WTC11 (cell line): ENCODE measurements at regions not wholly inside any gene's neighbourhood (a gene's known extent, or its start where the extent isn't known, plus 50 kb on each side); places are given as distances from the start of the nearest gene placed in this dataset.

Source experiments
- ATAC-seq: fragments of 200-7000 bp; cut with Tn5 transposase; 2 replicates; pipeline ENCODE4 v1.10.0; 2021; ENCODE audit warnings: mild to moderate bottlenecking, moderate library complexity
- CTCF ChIA-PET: fragments of 300-600 bp; sonication (Branson Sonifier 250); formaldehyde crosslinking; loops from one replicate; lab custom pipeline; 2021; ENCODE audit warnings: antibody characterized with exemption; lab: Charles Lee
- POLR2A ChIA-PET: fragments of 350-600 bp; sonication (Branson Sonifier 250); formaldehyde crosslinking; loops from one replicate; lab custom pipeline; 2021; ENCODE audit warnings: antibody characterized with exemption; lab: Charles Lee
- DNase-seq: peaks from one replicate; pipeline ENCODE4 v3.0.0; 2021; ENCODE audit warnings: low spot score
- H3K27ac Mint-ChIP-seq: 2 replicates; pipeline ENCODE4 v1.8.0; 2021; ENCODE audit warnings: mixed read lengths
- H3K27me3 Mint-ChIP-seq: 2 replicates; pipeline ENCODE4 v1.8.0; 2021; ENCODE audit warnings: low read depth, mild to moderate bottlenecking, moderate library complexity, mixed read lengths
- H3K36me3 Mint-ChIP-seq: 2 replicates; pipeline ENCODE4 v1.8.0; 2021; ENCODE audit warnings: mixed read lengths
- H3K4me1 Mint-ChIP-seq: 2 replicates; pipeline ENCODE4 v1.8.0; 2022; ENCODE audit warnings: mixed read lengths
- H3K4me3 Mint-ChIP-seq: 2 replicates; pipeline ENCODE4 v1.8.0; 2021; ENCODE audit warnings: mild to moderate bottlenecking, moderate library complexity, mixed read lengths
- H3K9me3 Mint-ChIP-seq: 2 replicates; pipeline ENCODE4 v1.8.0; 2021; ENCODE audit warnings: mixed read lengths
- EMX1 ChIP-seq: fragments of 250-450 bp; sonication (Bioruptor Pico); IDR thresholded peaks from 2 replicates; pipeline ENCODE4 v1.8.0; 2021; ENCODE audit warnings: mild to moderate bottlenecking
- GTF2I ChIP-seq: fragments of 250-450 bp; sonication (Bioruptor Pico); conservative IDR thresholded peaks from 2 replicates; pipeline ENCODE4 v1.4.0; 2021; ENCODE audit warnings: mild to moderate bottlenecking
- HMGA2 ChIP-seq: fragments of 250-450 bp; sonication (Bioruptor Pico); IDR thresholded peaks from 2 replicates; pipeline ENCODE4 v1.4.0; 2021; ENCODE audit warnings: mild to moderate bottlenecking, moderate library complexity
- IRF2 ChIP-seq: sonication (generic); formaldehyde crosslinking; IDR thresholded peaks from 2 replicates; pipeline ENCODE4 v1.8.0; 2022; ENCODE audit warnings: low read depth, missing genetic modification reagents, borderline replicate concordance
- KAT7 ChIP-seq: sonication (generic); formaldehyde crosslinking; IDR thresholded peaks from 2 replicates; pipeline ENCODE4 v1.8.1; 2023; ENCODE audit warnings: missing genetic modification reagents, mild to moderate bottlenecking, borderline replicate concordance
- MYBL2 ChIP-seq: sonication (generic); formaldehyde crosslinking; IDR thresholded peaks from 2 replicates; pipeline ENCODE4 v1.8.1; 2023; ENCODE audit warnings: mild to moderate bottlenecking, moderate library complexity, missing genetic modification reagents
- NR1H2 ChIP-seq: sonication (generic); formaldehyde crosslinking; IDR thresholded peaks from 2 replicates; pipeline ENCODE4 v1.9.0; 2021; ENCODE audit warnings: mild to moderate bottlenecking, moderate library complexity, missing genetic modification reagents
- NR2C2 ChIP-seq: sonication (generic); formaldehyde crosslinking; IDR thresholded peaks from 2 replicates; pipeline ENCODE4 v1.8.0; 2022; ENCODE audit warnings: mild to moderate bottlenecking, missing genetic modification reagents
- NR3C1 ChIP-seq: sonication (generic); formaldehyde crosslinking; conservative IDR thresholded peaks from 2 replicates; pipeline ENCODE4 v1.8.1; 2023; ENCODE audit warnings: low read depth, mild to moderate bottlenecking, missing genetic modification reagents
- RELA ChIP-seq: sonication (generic); formaldehyde crosslinking; IDR thresholded peaks from 2 replicates; pipeline ENCODE4 v1.8.1; 2022; ENCODE audit warnings: missing genetic modification reagents, mild to moderate bottlenecking, borderline replicate concordance
- TEAD1 ChIP-seq: sonication (generic); formaldehyde crosslinking; IDR thresholded peaks from 2 replicates; pipeline ENCODE4 v1.8.0; 2022; ENCODE audit warnings: mild to moderate bottlenecking, missing genetic modification reagents
- ZBTB21 ChIP-seq: sonication (generic); formaldehyde crosslinking; IDR thresholded peaks from 2 replicates; pipeline ENCODE4 v1.8.1; 2023; ENCODE audit warnings: mild to moderate bottlenecking, missing genetic modification reagents, borderline replicate concordance
- ZNF219 ChIP-seq: sonication (generic); formaldehyde crosslinking; IDR thresholded peaks from 2 replicates; pipeline ENCODE4 v1.8.0; 2023; ENCODE audit warnings: missing genetic modification reagents, mild to moderate bottlenecking, borderline replicate concordance
- TF ChIP-seq, protein P1 (sequence below): sonication (generic); formaldehyde crosslinking; IDR thresholded peaks from 2 replicates; pipeline ENCODE4 v1.8.0; 2023; ENCODE audit warnings: mild to moderate bottlenecking, missing genetic modification reagents
- TF ChIP-seq, protein P2 (sequence below): fragments of 250-450 bp; sonication (Bioruptor Pico); IDR thresholded peaks from 2 replicates; pipeline ENCODE4 v1.9.0; 2021; ENCODE audit warnings: moderate library complexity, mild to moderate bottlenecking, inconsistent platforms, borderline replicate concordance
- TF ChIP-seq, protein P3 (sequence below): sonication (generic); formaldehyde crosslinking; IDR thresholded peaks from 2 replicates; pipeline ENCODE4 v1.8.1; 2022; ENCODE audit warnings: mild to moderate bottlenecking, missing genetic modification reagents, moderate library complexity, borderline replicate concordance
- TF ChIP-seq, protein P4 (sequence below): sonication (generic); formaldehyde crosslinking; IDR thresholded peaks from 2 replicates; pipeline ENCODE4 v1.8.0; 2022; ENCODE audit warnings: missing genetic modification reagents
- TF ChIP-seq, protein P5 (sequence below): sonication (generic); formaldehyde crosslinking; IDR thresholded peaks from 2 replicates; pipeline ENCODE4 v1.8.1; 2023; ENCODE audit warnings: mild to moderate bottlenecking, missing genetic modification reagents
- TF ChIP-seq, protein P6 (sequence below): sonication (generic); formaldehyde crosslinking; IDR thresholded peaks from 2 replicates; pipeline ENCODE4 v1.8.0; 2022; ENCODE audit warnings: mild to moderate bottlenecking, missing genetic modification reagents
- TF ChIP-seq, protein P7 (sequence below): sonication (generic); formaldehyde crosslinking; IDR thresholded peaks from 2 replicates; pipeline ENCODE4 v1.8.1; 2022; ENCODE audit warnings: low read depth, missing genetic modification reagents, borderline replicate concordance
- TF ChIP-seq, protein P8 (sequence below): sonication (generic); formaldehyde crosslinking; IDR thresholded peaks from 2 replicates; pipeline ENCODE4 v1.8.1; 2023; ENCODE audit warnings: mild to moderate bottlenecking, missing genetic modification reagents, moderate library complexity

DNA sequence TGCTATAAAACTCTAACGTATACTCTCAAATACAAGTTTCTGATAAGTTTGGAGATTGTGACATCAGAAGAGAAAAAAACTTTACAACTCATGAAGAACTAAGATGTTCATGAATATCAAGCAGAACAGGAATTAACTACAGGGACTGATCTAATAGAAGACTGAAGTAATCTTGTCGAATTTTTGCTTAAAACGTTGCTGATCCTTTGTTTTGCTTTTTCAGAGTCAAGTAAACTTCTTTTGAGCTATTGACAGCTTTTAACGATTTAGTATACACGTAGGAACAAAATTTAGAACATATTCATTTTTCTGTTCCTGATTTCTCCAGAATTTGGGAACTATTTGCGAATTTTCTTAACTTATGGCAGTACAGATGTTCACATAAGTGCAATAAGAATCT is 610.2 kb downstream of the SI start:
- H3K4me3 Mint-ChIP-seq, result no peak overlapping the region
- H3K27ac Mint-ChIP-seq, result no peak overlapping the region
- TF ChIP-seq TEAD1 (CRISPR knock-in tag) (no peak), ZBTB21 (no peak)
- TF ChIP-seq, protein P1, sequence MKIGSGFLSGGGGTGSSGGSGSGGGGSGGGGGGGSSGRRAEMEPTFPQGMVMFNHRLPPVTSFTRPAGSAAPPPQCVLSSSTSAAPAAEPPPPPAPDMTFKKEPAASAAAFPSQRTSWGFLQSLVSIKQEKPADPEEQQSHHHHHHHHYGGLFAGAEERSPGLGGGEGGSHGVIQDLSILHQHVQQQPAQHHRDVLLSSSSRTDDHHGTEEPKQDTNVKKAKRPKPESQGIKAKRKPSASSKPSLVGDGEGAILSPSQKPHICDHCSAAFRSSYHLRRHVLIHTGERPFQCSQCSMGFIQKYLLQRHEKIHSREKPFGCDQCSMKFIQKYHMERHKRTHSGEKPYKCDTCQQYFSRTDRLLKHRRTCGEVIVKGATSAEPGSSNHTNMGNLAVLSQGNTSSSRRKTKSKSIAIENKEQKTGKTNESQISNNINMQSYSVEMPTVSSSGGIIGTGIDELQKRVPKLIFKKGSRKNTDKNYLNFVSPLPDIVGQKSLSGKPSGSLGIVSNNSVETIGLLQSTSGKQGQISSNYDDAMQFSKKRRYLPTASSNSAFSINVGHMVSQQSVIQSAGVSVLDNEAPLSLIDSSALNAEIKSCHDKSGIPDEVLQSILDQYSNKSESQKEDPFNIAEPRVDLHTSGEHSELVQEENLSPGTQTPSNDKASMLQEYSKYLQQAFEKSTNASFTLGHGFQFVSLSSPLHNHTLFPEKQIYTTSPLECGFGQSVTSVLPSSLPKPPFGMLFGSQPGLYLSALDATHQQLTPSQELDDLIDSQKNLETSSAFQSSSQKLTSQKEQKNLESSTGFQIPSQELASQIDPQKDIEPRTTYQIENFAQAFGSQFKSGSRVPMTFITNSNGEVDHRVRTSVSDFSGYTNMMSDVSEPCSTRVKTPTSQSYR, result no peak
- TF ChIP-seq, protein P2, sequence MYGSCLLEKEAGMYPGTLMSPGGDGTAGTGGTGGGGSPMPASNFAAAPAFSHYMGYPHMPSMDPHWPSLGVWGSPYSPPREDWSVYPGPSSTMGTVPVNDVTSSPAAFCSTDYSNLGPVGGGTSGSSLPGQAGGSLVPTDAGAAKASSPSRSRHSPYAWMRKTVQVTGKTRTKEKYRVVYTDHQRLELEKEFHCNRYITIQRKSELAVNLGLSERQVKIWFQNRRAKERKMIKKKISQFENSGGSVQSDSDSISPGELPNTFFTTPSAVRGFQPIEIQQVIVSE (CRISPR knock-in tag), result no peak
- DNase-seq (no peak), ATAC-seq (no peak)
- POLR2A ChIA-PET, result no interaction called here
- CTCF ChIA-PET, result no interaction called here
- no peaks in the 10 kb centered on the region for H3K4me1 Mint-ChIP-seq
- H3K36me3 Mint-ChIP-seq, result peaks cover 40% of the 10 kb centered on the region
- 0 out of 2 replicates have a peak, but pooled peaks cover 3% of the 10 kb centered on the region for H3K27me3 Mint-ChIP-seq
- peaks cover 62% of the 10 kb centered on the region for H3K9me3 Mint-ChIP-seq

DNA sequence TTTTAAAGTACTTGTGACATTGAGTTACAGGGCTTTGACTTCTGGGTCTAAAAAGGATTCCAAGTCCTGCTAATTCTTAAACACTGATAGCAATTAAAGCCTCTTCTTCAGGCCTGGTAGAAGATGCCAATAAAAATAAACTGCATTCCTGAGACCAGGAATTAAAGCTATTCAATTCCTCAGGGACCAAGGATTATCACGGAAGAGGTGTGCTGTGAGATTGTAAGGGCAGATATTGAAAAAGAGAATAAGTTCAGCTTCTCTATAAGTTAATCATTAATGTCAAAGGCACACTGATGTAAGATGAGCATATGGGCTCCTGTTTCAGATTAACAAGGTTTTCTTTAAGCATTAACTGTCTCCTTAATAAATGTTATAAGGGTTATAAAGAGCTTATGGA is 611.3 kb downstream of the SI start:
- peaks cover 40% of the 10 kb centered on the region for H3K36me3 Mint-ChIP-seq
- no peak for ATAC-seq
- H3K27me3 Mint-ChIP-seq, result 0 out of 2 replicates have a peak, but pooled peaks cover 3% of the 10 kb centered on the region
- TF ChIP-seq, protein P3, sequence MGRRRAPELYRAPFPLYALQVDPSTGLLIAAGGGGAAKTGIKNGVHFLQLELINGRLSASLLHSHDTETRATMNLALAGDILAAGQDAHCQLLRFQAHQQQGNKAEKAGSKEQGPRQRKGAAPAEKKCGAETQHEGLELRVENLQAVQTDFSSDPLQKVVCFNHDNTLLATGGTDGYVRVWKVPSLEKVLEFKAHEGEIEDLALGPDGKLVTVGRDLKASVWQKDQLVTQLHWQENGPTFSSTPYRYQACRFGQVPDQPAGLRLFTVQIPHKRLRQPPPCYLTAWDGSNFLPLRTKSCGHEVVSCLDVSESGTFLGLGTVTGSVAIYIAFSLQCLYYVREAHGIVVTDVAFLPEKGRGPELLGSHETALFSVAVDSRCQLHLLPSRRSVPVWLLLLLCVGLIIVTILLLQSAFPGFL (CRISPR knock-in tag), result no peak
- no peak for TF ChIP-seq TEAD1 (CRISPR knock-in tag)
- TF ChIP-seq ZNF219 (CRISPR knock-in tag), result no peak
- no peak for TF ChIP-seq IRF2 (CRISPR knock-in tag)
- TF ChIP-seq, protein P4, sequence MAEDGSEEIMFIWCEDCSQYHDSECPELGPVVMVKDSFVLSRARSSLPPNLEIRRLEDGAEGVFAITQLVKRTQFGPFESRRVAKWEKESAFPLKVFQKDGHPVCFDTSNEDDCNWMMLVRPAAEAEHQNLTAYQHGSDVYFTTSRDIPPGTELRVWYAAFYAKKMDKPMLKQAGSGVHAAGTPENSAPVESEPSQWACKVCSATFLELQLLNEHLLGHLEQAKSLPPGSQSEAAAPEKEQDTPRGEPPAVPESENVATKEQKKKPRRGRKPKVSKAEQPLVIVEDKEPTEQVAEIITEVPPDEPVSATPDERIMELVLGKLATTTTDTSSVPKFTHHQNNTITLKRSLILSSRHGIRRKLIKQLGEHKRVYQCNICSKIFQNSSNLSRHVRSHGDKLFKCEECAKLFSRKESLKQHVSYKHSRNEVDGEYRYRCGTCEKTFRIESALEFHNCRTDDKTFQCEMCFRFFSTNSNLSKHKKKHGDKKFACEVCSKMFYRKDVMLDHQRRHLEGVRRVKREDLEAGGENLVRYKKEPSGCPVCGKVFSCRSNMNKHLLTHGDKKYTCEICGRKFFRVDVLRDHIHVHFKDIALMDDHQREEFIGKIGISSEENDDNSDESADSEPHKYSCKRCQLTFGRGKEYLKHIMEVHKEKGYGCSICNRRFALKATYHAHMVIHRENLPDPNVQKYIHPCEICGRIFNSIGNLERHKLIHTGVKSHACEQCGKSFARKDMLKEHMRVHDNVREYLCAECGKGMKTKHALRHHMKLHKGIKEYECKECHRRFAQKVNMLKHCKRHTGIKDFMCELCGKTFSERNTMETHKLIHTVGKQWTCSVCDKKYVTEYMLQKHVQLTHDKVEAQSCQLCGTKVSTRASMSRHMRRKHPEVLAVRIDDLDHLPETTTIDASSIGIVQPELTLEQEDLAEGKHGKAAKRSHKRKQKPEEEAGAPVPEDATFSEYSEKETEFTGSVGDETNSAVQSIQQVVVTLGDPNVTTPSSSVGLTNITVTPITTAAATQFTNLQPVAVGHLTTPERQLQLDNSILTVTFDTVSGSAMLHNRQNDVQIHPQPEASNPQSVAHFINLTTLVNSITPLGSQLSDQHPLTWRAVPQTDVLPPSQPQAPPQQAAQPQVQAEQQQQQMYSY (CRISPR knock-in tag), result no peak
- TF ChIP-seq MYBL2 (CRISPR knock-in tag), result no peak
- TF ChIP-seq HMGA2, result no peak
- no peak for TF ChIP-seq KAT7 (CRISPR knock-in tag)
- no peak for TF ChIP-seq NR1H2
- no peak for TF ChIP-seq RELA
- TF ChIP-seq, all 79 proteins: peak for 0
- POLR2A ChIA-PET, result no interaction called here
- Mint-ChIP-seq H3K4me3 (no peak overlapping the region), H3K27ac (no peak overlapping the region), H3K4me1 (no peaks in the 10 kb centered on the region), H3K9me3 (peaks cover 55% of the 10 kb centered on the region)
- DNase-seq, result no peak
- CTCF ChIA-PET, result no interaction called here

DNA sequence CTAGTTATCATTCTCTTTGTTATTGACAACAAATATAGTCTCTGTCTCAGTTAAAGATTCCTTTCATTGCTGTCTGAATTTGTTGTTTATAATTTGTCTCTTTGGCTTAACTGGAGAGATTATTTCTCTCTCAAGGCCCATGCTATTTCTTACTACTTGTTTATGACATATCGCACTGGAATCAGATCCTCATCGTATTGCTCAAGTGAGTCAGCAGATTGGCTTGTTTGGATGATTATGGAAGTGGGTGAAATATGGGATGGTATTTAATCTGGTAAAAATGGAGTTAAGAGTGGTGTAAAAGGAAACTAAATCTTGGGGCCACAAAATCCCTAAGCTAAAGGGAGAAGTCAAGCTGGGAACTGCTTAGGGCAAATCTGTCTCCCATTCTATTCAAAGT is 613.1 kb downstream of the SI start:
- H3K36me3 Mint-ChIP-seq, result peaks cover 39% of the 10 kb centered on the region
- DNase-seq, result no peak
- peaks cover 4% of the 10 kb centered on the region; the same call in 1 of the 2 replicates for H3K4me1 Mint-ChIP-seq
- H3K4me3 Mint-ChIP-seq, result no peak overlapping the region
- H3K27me3 Mint-ChIP-seq, result 0 out of 2 replicates have a peak, but pooled peaks cover 3% of the 10 kb centered on the region
- ATAC-seq, result no peak
- CTCF ChIA-PET, result no interaction called here
- POLR2A ChIA-PET, result no interaction called here
- H3K27ac Mint-ChIP-seq, result no peak overlapping the region
- peaks cover 46% of the 10 kb centered on the region for H3K9me3 Mint-ChIP-seq
- TF ChIP-seq EMX1 (CRISPR knock-in tag) (no peak), NR1H2 (no peak), NR3C1 (CRISPR knock-in tag) (no peak), GTF2I (CRISPR knock-in tag) (no peak), NR2C2 (CRISPR knock-in tag) (no peak)
- TF ChIP-seq, protein P5, sequence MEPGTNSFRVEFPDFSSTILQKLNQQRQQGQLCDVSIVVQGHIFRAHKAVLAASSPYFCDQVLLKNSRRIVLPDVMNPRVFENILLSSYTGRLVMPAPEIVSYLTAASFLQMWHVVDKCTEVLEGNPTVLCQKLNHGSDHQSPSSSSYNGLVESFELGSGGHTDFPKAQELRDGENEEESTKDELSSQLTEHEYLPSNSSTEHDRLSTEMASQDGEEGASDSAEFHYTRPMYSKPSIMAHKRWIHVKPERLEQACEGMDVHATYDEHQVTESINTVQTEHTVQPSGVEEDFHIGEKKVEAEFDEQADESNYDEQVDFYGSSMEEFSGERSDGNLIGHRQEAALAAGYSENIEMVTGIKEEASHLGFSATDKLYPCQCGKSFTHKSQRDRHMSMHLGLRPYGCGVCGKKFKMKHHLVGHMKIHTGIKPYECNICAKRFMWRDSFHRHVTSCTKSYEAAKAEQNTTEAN (CRISPR knock-in tag), result no peak
- TF ChIP-seq, protein P6, sequence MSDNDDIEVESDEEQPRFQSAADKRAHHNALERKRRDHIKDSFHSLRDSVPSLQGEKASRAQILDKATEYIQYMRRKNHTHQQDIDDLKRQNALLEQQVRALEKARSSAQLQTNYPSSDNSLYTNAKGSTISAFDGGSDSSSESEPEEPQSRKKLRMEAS (CRISPR knock-in tag), result no peak
- TF ChIP-seq, protein P7, sequence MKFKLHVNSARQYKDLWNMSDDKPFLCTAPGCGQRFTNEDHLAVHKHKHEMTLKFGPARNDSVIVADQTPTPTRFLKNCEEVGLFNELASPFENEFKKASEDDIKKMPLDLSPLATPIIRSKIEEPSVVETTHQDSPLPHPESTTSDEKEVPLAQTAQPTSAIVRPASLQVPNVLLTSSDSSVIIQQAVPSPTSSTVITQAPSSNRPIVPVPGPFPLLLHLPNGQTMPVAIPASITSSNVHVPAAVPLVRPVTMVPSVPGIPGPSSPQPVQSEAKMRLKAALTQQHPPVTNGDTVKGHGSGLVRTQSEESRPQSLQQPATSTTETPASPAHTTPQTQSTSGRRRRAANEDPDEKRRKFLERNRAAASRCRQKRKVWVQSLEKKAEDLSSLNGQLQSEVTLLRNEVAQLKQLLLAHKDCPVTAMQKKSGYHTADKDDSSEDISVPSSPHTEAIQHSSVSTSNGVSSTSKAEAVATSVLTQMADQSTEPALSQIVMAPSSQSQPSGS (CRISPR knock-in tag), result no peak
- TF ChIP-seq, protein P8, sequence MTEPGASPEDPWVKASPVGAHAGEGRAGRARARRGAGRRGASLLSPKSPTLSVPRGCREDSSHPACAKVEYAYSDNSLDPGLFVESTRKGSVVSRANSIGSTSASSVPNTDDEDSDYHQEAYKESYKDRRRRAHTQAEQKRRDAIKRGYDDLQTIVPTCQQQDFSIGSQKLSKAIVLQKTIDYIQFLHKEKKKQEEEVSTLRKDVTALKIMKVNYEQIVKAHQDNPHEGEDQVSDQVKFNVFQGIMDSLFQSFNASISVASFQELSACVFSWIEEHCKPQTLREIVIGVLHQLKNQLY, result no peak
